Adrenal gland (tissue), 5 donors: ENCODE measurements at regions not wholly inside any gene's neighbourhood (a gene's known extent, or its start where the extent isn't known, plus 50 kb on each side); places are given as distances from the start of the nearest gene placed in this dataset.

Experiments used
- POLR2A ChIP-seq, 2 donors: fragments of 450-650 bp; IDR thresholded peaks; one replicate each; pipeline ENCODE4 v1.6.1; 2017; ENCODE audit warnings: antibody characterized with exemption in 2 of 2, mild to moderate bottlenecking in 2 of 2, moderate library complexity in 1 of 2
- TF ChIP-seq, protein P1 (sequence below), 6 experiments: fragments of 450-650 bp in 4 of 6; fragments of 200-600 bp in 2 of 6; sonication (generic) in 1 of 6; IDR thresholded peaks; 1 replicate in 5 of 6; 2 replicates in 1 of 6; pipeline versions ENCODE4 v1.5.1 to v1.8.0; 2016 to 2021; ENCODE audit warnings: antibody characterized with exemption in 6 of 6, mild to moderate bottlenecking in 2 of 6, moderate library complexity in 1 of 6
- donor health status: DM: no; HTN: no; CAD: no.

DNA sequence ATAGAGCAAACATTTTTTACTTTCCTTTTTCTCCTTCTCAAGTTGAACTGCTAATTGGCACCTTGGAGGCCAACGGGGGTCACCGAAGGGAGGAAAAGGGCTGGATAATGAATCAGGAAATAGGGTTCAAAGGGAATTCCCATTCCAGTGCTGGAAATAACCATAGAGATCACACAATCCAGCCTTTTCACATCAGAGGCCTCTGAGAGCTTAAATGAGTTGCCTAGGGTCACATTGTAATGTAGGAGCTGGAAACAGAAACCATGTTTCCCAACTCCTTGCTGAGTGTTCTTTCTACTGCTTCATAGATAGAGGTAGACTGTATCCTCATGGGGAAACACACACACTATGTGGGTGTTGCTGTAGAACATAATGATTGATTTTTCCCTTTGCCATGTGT lies 60.6 kb upstream of the DDHD1 start:
- TF ChIP-seq, protein P1, sequence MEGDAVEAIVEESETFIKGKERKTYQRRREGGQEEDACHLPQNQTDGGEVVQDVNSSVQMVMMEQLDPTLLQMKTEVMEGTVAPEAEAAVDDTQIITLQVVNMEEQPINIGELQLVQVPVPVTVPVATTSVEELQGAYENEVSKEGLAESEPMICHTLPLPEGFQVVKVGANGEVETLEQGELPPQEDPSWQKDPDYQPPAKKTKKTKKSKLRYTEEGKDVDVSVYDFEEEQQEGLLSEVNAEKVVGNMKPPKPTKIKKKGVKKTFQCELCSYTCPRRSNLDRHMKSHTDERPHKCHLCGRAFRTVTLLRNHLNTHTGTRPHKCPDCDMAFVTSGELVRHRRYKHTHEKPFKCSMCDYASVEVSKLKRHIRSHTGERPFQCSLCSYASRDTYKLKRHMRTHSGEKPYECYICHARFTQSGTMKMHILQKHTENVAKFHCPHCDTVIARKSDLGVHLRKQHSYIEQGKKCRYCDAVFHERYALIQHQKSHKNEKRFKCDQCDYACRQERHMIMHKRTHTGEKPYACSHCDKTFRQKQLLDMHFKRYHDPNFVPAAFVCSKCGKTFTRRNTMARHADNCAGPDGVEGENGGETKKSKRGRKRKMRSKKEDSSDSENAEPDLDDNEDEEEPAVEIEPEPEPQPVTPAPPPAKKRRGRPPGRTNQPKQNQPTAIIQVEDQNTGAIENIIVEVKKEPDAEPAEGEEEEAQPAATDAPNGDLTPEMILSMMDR (IDR thresholded peaks at IDR 0.05): no peak
- TF ChIP-seq POLR2A (IDR thresholded peaks at IDR 0.05): no peak
